ENCODE measurements at regions not wholly inside any gene's neighbourhood (a gene's known extent, or its start where the extent isn't known, plus 50 kb on each side); places are given as distances from the start of the nearest gene placed in this dataset.

DNA sequence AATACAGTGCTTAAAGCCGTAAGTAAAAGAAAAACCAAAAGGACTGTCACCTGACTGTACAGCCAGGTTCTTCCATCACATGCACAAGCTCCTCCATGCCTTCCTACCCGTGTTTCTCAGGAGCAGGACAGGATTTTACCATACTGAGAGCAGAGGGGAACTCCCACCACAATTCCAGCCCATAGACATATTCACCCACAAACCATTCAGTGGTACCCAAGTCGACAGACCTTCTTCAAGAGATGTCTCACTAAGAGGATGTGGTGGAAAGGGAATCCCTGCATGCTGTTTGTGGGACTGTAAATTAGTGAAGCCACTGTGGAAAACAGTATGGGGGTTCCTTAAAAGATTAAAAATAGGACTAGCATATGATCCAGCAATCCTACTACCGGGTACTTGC, 66.9 kb upstream of the DOCK9 start:
- TF ChIP-seq, protein P1, sequence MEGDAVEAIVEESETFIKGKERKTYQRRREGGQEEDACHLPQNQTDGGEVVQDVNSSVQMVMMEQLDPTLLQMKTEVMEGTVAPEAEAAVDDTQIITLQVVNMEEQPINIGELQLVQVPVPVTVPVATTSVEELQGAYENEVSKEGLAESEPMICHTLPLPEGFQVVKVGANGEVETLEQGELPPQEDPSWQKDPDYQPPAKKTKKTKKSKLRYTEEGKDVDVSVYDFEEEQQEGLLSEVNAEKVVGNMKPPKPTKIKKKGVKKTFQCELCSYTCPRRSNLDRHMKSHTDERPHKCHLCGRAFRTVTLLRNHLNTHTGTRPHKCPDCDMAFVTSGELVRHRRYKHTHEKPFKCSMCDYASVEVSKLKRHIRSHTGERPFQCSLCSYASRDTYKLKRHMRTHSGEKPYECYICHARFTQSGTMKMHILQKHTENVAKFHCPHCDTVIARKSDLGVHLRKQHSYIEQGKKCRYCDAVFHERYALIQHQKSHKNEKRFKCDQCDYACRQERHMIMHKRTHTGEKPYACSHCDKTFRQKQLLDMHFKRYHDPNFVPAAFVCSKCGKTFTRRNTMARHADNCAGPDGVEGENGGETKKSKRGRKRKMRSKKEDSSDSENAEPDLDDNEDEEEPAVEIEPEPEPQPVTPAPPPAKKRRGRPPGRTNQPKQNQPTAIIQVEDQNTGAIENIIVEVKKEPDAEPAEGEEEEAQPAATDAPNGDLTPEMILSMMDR (IDR thresholded peaks at IDR 0.05), result no peak
- no peak for TF ChIP-seq POLR2A (IDR thresholded peaks at IDR 0.05)
